ENCODE measurements at regions not wholly inside any gene's neighbourhood (a gene's known extent, or its start where the extent isn't known, plus 50 kb on each side); places are given as distances from the start of the nearest gene placed in this dataset.

DNA sequence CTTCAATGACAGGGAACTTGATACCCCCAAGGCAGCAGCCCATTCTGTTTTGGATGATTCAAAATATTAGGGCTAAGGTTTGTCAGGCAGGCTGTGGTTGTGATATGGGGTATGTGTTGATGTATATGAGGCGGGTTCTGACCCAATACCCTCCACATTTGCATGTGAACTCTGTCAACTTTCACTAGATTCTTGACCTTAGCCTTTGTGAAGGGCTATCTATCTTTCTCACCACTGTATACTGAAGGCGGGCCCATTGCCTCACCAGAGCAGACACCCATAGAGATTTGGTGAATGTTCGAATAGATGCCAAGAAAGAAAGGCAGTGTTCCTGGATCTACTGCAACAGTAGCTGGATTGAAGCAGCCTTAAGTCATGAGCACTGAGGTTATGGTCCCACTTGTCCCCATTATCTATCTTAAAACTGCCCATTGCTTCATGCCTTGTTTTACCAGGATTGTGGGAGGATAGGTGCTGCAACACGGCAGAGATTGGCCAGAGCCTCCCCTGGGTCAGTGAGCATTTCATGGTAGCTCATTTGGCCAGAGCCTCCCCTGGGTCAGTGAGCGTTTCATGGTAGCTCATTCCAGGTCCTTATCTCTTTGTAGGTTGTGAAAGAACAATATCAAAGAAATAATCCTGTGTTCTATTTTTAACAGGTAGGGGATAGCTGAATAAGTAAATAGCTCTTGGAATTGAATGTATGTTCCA is 399.6 kb downstream of the TMEM135 start:
- TF ChIP-seq, protein P1, sequence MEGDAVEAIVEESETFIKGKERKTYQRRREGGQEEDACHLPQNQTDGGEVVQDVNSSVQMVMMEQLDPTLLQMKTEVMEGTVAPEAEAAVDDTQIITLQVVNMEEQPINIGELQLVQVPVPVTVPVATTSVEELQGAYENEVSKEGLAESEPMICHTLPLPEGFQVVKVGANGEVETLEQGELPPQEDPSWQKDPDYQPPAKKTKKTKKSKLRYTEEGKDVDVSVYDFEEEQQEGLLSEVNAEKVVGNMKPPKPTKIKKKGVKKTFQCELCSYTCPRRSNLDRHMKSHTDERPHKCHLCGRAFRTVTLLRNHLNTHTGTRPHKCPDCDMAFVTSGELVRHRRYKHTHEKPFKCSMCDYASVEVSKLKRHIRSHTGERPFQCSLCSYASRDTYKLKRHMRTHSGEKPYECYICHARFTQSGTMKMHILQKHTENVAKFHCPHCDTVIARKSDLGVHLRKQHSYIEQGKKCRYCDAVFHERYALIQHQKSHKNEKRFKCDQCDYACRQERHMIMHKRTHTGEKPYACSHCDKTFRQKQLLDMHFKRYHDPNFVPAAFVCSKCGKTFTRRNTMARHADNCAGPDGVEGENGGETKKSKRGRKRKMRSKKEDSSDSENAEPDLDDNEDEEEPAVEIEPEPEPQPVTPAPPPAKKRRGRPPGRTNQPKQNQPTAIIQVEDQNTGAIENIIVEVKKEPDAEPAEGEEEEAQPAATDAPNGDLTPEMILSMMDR (IDR thresholded peaks at IDR 0.05): no peak
- TF ChIP-seq POLR2A (IDR thresholded peaks at IDR 0.05): no peak

Measured in Peyer's patch (tissue), 4 donors.